NT2/D1 (cell line): ENCODE measurements at regions not wholly inside any gene's neighbourhood (a gene's known extent, or its start where the extent isn't known, plus 50 kb on each side); places are given as distances from the start of the nearest gene placed in this dataset.
"Not testable (repeated sequence)": the region's sequence is repeated elsewhere in the genome, so short reads cannot be mapped to it uniquely, and the experiment has no call there.

ENCODE experiments used
- DNase-seq: peaks from one replicate; pipeline ENCODE4 v3.0.0-alpha.2; 2011; ENCODE audit warnings: low read depth, low spot score
- H3K27me3 ChIP-seq: 2 replicates; pipeline ENCODE4 v1.6.0; 2011; ENCODE audit warnings: mild to moderate bottlenecking; ENCODE audit not compliant: insufficient read length, insufficient read depth
- H3K36me3 ChIP-seq: 2 replicates; pipeline ENCODE4 v1.6.1; 2011; ENCODE audit warnings: mild to moderate bottlenecking, low read length, mixed read lengths; ENCODE audit not compliant: insufficient read depth, insufficient read length
- H3K4me1 ChIP-seq: 2 replicates; pipeline ENCODE4 v1.5.1; 2011; ENCODE audit not compliant: insufficient read depth, insufficient read length
- H3K4me3 ChIP-seq: 2 replicates; pipeline ENCODE4 v1.5.1; 2011; ENCODE audit warnings: low read depth; ENCODE audit not compliant: insufficient read length
- H3K9ac ChIP-seq: 2 replicates; pipeline ENCODE4 v1.6.0; 2011; ENCODE audit warnings: low read depth; ENCODE audit not compliant: insufficient read length
- H3K9me3 ChIP-seq: 2 replicates; pipeline ENCODE4 v1.5.1; 2011; ENCODE audit warnings: mild to moderate bottlenecking, low read length; ENCODE audit not compliant: insufficient read depth
- SUZ12 ChIP-seq: IDR thresholded peaks from 2 replicates; pipeline ENCODE4 v1.6.1; 2011; ENCODE audit not compliant: insufficient read length, insufficient read depth; ENCODE audit errors: extremely low read depth
- YY1 ChIP-seq: IDR thresholded peaks from 2 replicates; pipeline ENCODE4 v1.6.1; 2011; ENCODE audit not compliant: insufficient read length, insufficient read depth
- ZNF274 ChIP-seq: IDR thresholded peaks from 2 replicates; pipeline ENCODE4 v1.6.1; 2011; ENCODE audit warnings: mild to moderate bottlenecking, low read depth, low read length

DNA sequence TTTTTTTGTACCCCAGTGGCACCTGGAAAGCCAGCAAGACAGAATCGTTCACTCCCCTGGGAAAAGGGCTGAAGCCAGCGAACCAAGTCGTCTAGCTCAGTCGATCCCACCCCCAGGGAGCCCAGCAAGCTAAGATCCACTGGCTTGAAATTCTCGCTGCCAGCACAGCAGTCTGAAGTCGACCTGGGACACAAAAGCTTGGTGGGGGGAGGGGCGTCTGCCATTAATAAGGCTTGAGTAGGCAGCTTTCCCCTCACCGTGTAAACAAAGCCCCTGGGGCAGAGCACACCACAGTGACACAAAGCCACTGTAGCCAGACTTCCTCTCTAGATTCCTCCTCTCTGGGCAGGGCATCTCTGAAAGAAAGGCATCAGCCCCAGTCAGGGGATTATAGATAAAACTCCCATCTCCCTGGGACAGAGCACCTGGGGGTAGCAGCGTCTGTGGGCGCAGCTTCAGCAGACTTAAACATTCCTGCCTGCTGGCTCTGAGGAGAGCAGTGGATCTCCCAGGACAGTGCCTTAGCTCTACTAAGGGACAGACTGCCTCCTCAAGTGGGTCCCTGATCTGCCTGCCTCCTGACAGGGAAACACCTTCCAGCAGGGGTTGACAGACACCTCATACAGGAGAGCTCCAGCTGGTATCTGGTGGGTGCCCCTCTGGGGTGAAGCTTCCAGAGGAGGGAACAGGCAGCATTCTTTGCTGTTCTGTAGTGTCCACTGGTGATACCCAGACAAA is 97.4 kb downstream of the TBR1 start:
- not testable (repeated sequence) for H3K4me1 ChIP-seq, H3K9ac ChIP-seq
- DNase-seq, result peak; percentile 40

DNA sequence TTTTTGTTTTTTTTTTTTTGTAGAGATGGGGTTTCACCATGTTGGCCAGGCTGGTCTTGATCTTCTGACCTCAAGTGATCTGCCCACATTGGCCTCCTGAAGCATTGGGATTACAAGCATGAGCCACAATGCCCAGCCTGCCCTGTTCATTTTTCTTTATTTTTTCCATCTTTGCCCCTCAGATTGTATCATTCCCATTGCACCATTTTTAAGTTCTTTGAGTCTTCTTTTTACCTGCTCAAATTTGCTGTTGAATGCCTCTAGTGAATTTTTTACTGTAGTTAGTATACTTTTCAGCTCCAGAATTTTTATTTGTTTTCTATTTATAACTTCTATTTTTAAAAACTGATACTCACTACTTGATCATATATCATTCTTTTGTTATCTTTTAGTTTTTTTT is 101.4 kb upstream of the SLC4A10 start:
- H3K27me3 ChIP-seq, result no peaks in the 10 kb centered on the region
- H3K9ac ChIP-seq, result no peak overlapping the region
- H3K4me1 ChIP-seq, result no peaks in the 10 kb centered on the region
- H3K36me3 ChIP-seq, result no peaks in the 10 kb centered on the region
- no peak for DNase-seq
- no peak overlapping the region for H3K4me3 ChIP-seq
- no peaks in the 10 kb centered on the region for H3K9me3 ChIP-seq
- TF ChIP-seq ZNF274 (no peak), YY1 (no peak), SUZ12 (no peak)

More for the DNA sequence above, 97.4 kb downstream of the TBR1 start:
- H3K27me3 ChIP-seq, H3K9me3 ChIP-seq, H3K4me3 ChIP-seq, H3K36me3 ChIP-seq: not testable (repeated sequence)

DNA sequence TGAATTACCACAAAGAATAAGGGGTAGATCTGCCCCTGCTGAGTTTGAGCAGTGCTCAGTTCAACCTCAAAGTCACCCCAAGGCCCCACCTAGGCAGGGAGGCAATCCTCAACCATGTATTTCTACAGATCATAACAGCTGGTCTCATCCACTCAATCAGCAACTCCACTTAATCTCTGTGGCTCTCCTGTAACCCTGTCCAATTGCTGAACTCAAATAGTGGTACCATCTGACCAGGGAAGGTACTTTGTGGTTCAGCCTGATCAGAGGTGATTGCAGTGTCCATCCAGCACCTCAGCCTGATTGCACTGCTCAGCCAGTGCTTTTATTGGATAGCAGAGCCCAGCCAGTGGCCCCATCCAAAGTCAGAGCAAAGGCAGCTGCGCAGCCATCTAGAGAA is 91.0 kb upstream of the SLC4A10 start:
- no peak for DNase-seq
- TF ChIP-seq SUZ12 (no peak), YY1 (no peak), ZNF274 (no peak)
- H3K9ac ChIP-seq, result no peak overlapping the region

DNA sequence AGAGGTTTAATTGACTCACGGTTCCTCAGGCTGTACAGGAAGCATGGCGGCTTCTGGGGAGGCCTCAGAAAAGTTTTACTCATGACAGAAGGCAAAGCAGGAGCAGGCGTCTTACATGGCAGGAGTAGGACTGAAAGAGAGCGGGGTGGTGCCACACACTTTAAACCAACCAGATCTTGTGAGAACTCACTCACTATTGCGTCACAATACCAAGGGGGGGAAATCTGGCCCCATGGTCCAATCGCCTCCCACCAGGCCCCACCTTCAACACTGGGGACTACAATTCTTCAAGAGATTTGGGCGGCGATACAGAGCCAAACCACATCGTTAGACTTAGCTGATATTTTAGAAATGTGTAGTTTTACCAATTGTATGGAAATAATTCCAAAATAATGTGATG is 77.6 kb upstream of the SLC4A10 start:
- TF ChIP-seq YY1, result no peak
- no peak for TF ChIP-seq SUZ12
- TF ChIP-seq ZNF274, result no peak
- Histone ChIP-seq H3K9ac (no peak overlapping the region), H3K4me3 (no peak overlapping the region), H3K27me3 (no peaks in the 10 kb centered on the region), H3K9me3 (no peaks in the 10 kb centered on the region), H3K4me1 (no peaks in the 10 kb centered on the region), H3K36me3 (no peaks in the 10 kb centered on the region)
- DNase-seq, result no peak

More for the DNA sequence above, 91.0 kb upstream of the SLC4A10 start:
- H3K4me3 ChIP-seq, result no peak overlapping the region
- no peaks in the 10 kb centered on the region for H3K4me1 ChIP-seq
- no peaks in the 10 kb centered on the region for H3K27me3 ChIP-seq
- no peaks in the 10 kb centered on the region for H3K9me3 ChIP-seq
- no peaks in the 10 kb centered on the region for H3K36me3 ChIP-seq

DNA sequence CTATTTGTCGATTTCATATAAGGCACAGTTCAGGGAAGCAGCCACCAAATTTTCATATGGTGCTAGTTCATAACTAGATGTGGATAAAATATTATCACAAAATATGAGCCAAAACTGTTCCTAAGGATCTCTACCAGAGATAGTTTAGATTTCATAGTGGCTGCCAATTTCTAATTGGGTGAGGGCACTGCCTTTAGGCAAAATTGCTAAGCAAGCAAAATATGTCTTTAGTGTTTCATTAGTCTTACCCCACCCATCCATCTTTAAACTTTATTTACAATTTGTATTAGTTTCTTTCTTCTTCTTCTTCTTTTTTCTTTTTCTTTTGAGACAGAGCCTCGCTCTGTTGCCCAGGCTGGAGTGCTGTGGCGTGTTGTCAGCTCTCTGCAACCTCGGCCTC is 77.1 kb upstream of the SLC4A10 start:
- DNase-seq, result no peak
- TF ChIP-seq SUZ12 (no peak), ZNF274 (no peak), YY1 (no peak)
- Histone ChIP-seq H3K4me3 (no peak overlapping the region), H3K9ac (no peak overlapping the region), H3K9me3 (no peaks in the 10 kb centered on the region), H3K4me1 (no peaks in the 10 kb centered on the region), H3K27me3 (no peaks in the 10 kb centered on the region), H3K36me3 (no peaks in the 10 kb centered on the region)

DNA sequence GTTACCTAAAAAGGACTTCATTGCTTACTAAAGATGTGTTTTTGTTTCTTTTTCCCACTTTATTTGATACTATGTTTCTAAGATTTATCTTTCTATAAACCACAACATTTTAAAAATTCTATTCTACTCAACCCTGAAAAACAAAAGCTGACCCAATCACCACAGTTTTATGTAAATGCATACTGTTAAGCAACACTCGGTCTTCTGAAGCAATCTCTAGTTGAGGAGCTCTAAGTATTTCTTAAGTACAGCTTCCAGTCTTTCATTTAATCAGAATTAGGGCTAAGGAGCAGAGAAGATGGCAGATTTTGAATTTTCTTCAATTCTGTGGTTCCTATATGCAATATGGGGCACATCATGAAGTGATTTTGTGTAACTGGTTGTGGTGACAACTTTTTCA is 72.2 kb upstream of the SLC4A10 start:
- Histone ChIP-seq H3K36me3 (no peaks in the 10 kb centered on the region), H3K9me3 (no peaks in the 10 kb centered on the region), H3K9ac (no peak overlapping the region), H3K27me3 (no peaks in the 10 kb centered on the region), H3K4me3 (no peak overlapping the region), H3K4me1 (no peaks in the 10 kb centered on the region)
- TF ChIP-seq YY1 (no peak), ZNF274 (no peak), SUZ12 (no peak)
- no peak for DNase-seq

DNA sequence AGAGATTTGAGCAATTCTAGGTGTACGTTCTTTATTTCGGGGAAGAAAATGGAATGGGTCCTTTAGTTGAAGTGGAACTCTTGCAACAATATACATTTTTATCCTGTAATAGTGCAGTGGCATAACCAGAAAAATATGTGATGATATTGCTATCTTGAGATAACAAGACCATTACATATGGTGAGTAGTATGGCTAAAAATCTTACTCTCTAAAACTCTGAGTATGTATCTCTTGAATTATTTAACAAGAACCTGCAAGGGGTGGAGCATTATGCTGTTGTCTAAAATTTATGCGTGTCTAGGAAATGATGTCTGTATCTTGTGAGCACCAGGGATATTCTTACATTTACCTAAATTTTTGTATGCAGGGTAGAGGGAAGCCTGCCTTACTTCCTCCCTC is 68.4 kb upstream of the SLC4A10 start:
- Histone ChIP-seq H3K9ac (no peak overlapping the region), H3K36me3 (no peaks in the 10 kb centered on the region), H3K27me3 (no peaks in the 10 kb centered on the region), H3K4me3 (no peak overlapping the region), H3K9me3 (no peaks in the 10 kb centered on the region), H3K4me1 (no peaks in the 10 kb centered on the region)
- no peak for DNase-seq
- TF ChIP-seq SUZ12, result no peak
- no peak for TF ChIP-seq ZNF274
- TF ChIP-seq YY1, result no peak

DNA sequence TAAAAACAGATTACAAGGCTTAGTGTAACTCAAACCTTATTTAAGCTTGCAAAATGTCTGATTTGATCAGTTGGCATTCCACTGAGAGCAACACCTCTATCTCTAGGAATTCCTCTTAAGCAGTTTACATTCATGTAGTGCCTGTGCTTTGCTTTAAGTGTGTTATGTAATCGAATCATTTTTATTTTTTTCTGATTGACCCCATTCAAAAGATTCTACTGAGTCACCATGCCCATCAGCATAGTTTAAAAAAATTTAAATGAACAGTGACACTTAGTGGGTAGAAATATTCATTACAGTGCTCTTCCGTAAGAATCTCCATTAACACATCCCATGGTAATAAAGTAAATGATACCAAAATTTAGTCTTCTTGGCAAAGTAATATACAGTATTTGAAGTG is 67.8 kb upstream of the SLC4A10 start:
- H3K9ac ChIP-seq, result no peak overlapping the region
- peaks cover 4% of the 10 kb centered on the region; the same call in 1 of the 2 replicates for H3K9me3 ChIP-seq
- DNase-seq, result no peak
- no peaks in the 10 kb centered on the region for H3K27me3 ChIP-seq
- no peaks in the 10 kb centered on the region for H3K4me1 ChIP-seq
- no peaks in the 10 kb centered on the region for H3K36me3 ChIP-seq
- TF ChIP-seq ZNF274 (no peak), SUZ12 (no peak), YY1 (no peak)
- no peak overlapping the region for H3K4me3 ChIP-seq
